Suprapubic skin (tissue), 4 donors: ENCODE measurements at regions not wholly inside any gene's neighbourhood (a gene's known extent, or its start where the extent isn't known, plus 50 kb on each side); places are given as distances from the start of the nearest gene placed in this dataset.
"Not testable (repeated sequence)": the region's sequence is repeated elsewhere in the genome, so short reads cannot be mapped to it uniquely, and the experiment has no call there.

ENCODE experiments used
- DNase-seq, 2 donors: peaks; one replicate each; pipeline ENCODE4 v3.0.0-alpha.2; 2019; ENCODE audit warnings: low spot score in 2 of 2
- H3K27ac ChIP-seq: fragments of 200-600 bp; sonication (generic); one replicate; pipeline ENCODE4 v1.5.1; 2019
- H3K27me3 ChIP-seq: fragments of 200-600 bp; sonication (generic); one replicate; pipeline ENCODE4 v1.5.1; 2019
- H3K36me3 ChIP-seq: fragments of 200-600 bp; sonication (generic); one replicate; pipeline ENCODE4 v1.5.1; 2019
- H3K4me1 ChIP-seq: fragments of 200-600 bp; sonication (generic); one replicate; pipeline ENCODE4 v1.5.1; 2019
- H3K4me3 ChIP-seq: fragments of 200-600 bp; sonication (generic); one replicate; pipeline ENCODE4 v1.5.1; 2019; ENCODE audit warnings: mild to moderate bottlenecking
- H3K9me3 ChIP-seq: fragments of 200-600 bp; sonication (generic); one replicate; pipeline ENCODE4 v1.5.1; 2019
- CTCF ChIP-seq, 2 donors: fragments of 200-600 bp in 1 of 2; fragments of 450-650 bp in 1 of 2; sonication (generic) in 1 of 2; IDR thresholded peaks; one replicate each; pipeline ENCODE4 v1.5.1; 2016 to 2019; ENCODE audit warnings: antibody characterized with exemption in 2 of 2, mild to moderate bottlenecking in 1 of 2, moderate library complexity in 1 of 2
- EP300 ChIP-seq: sonication (generic); formaldehyde crosslinking; IDR thresholded peaks from one replicate; pipeline ENCODE4 v1.6.1; 2017; ENCODE audit warnings: antibody characterized with exemption
- POLR2A ChIP-seq, 2 donors: fragments of 450-650 bp; IDR thresholded peaks; one replicate each; pipeline ENCODE4 v1.6.1; 2017; ENCODE audit warnings: antibody characterized with exemption in 2 of 2, mild to moderate bottlenecking in 2 of 2, moderate library complexity in 2 of 2
- POLR2AphosphoS5 ChIP-seq, 3 donors: sonication (generic); formaldehyde crosslinking; IDR thresholded peaks; one replicate each; pipeline ENCODE4 v1.6.1; 2017; ENCODE audit warnings: antibody characterized with exemption in 3 of 3
- WGBS: methylation state at CpG from one replicate; pipeline ENCODE4 v1.1.5; 2018; 5-methylcytosine and 5-hydroxymethylcytosine counted together

DNA sequence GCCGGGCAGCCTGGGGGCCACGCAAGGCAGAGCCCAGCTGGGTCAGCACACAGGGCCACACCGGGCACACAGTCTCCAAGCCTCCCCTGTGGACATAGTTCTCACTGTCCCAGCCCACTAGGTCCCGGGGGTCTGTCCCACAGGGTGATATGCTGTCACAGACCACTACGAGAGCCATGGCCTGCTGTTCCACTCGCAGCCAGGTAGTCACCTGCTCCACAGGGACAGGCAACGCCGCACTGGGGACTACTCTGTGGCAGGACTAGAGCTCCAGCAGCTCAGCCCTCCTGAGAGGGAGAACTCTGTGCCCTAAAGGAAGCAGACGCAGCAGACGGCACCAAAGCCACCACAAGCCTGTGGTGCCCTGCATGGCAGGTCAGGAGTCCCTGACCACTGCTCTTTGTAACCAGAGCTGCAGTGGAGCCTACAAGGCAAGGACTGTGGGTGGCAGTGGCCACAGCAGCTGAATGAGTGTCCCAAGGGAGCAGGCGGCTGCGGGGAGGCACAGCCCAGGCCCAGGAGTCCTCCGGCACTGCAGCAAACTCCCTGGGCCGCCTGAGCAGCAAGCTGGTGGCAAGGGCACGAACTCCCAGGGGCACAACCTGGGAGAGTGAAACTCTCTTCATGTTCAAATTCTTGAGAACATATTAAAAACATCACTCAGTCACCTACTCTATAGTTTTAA lies 171.2 kb upstream of the GRK3 start:
- Histone ChIP-seq H3K27ac (no peak overlapping the region), H3K9me3 (no peaks in the 10 kb centered on the region), H3K4me1 (peaks cover 23% of the 10 kb centered on the region), H3K36me3 (no peaks in the 10 kb centered on the region), H3K27me3 (no peaks in the 10 kb centered on the region), H3K4me3 (no peak overlapping the region)
- TF ChIP-seq POLR2AphosphoS5 (IDR thresholded peaks at IDR 0.05) = no peak
- 100% methylated on average over 3 of the region's 15 CpGs for WGBS
- no peak for DNase-seq

GRCh38 chr22:25395468-25395867 lies 169.0 kb upstream of the GRK3 start:
- no peak for DNase-seq
- Histone ChIP-seq H3K27ac (no peak overlapping the region), H3K4me3 (no peak overlapping the region), H3K9me3 (no peaks in the 10 kb centered on the region), H3K4me1 (peaks cover 16% of the 10 kb centered on the region), H3K27me3 (no peaks in the 10 kb centered on the region), H3K36me3 (no peaks in the 10 kb centered on the region)
- WGBS = 78% methylated on average over 8 of the region's 8 CpGs
- TF ChIP-seq POLR2AphosphoS5 (IDR thresholded peaks at IDR 0.05) (no peak), CTCF (IDR thresholded peaks at IDR 0.05) (no peak), POLR2A (IDR thresholded peaks at IDR 0.05) (no peak), EP300 (no peak)

DNA sequence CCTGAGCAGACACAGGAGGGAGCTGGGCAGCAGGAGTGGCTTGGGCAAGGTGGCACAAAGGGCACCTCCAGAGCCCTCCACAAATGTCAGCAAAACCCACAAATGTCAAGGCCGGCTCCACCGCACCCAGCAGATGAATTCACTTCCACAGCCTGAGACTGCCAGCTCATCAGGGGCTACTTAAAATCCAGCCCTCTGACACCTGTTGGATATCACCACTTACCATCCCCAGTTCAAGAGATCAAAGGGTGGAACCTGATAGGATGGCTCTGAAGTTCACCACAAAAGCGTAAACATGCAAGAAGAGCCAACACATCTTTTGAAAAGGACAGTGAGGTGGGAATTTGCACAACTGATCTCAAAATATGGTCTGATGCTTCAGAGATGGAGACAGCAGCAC lies 168.6 kb upstream of the GRK3 start:
- DNase-seq = no peak
- no peaks in the 10 kb centered on the region for H3K36me3 ChIP-seq
- WGBS = 83% methylated on average over 3 of the region's 3 CpGs
- H3K27ac ChIP-seq = no peak overlapping the region
- H3K27me3 ChIP-seq = no peaks in the 10 kb centered on the region
- peaks cover 21% of the 10 kb centered on the region for H3K4me1 ChIP-seq
- no peak overlapping the region for H3K4me3 ChIP-seq
- TF ChIP-seq EP300 = no peak
- no peak for TF ChIP-seq POLR2AphosphoS5 (IDR thresholded peaks at IDR 0.05)
- TF ChIP-seq CTCF (IDR thresholded peaks at IDR 0.05) = no peak
- no peak for TF ChIP-seq POLR2A (IDR thresholded peaks at IDR 0.05)
- no peaks in the 10 kb centered on the region for H3K9me3 ChIP-seq

GRCh38 chr22:25396615-25397200 lies 167.8 kb upstream of the GRK3 start:
- H3K4me1 ChIP-seq = peaks cover 26% of the 10 kb centered on the region
- no peaks in the 10 kb centered on the region for H3K9me3 ChIP-seq
- H3K36me3 ChIP-seq = no peaks in the 10 kb centered on the region
- no peak for TF ChIP-seq CTCF (IDR thresholded peaks at IDR 0.05)
- no peak for TF ChIP-seq EP300
- no peak for TF ChIP-seq POLR2AphosphoS5 (IDR thresholded peaks at IDR 0.05)
- TF ChIP-seq POLR2A (IDR thresholded peaks at IDR 0.05) = no peak
- H3K27me3 ChIP-seq = no peaks in the 10 kb centered on the region
- H3K27ac ChIP-seq = no peak overlapping the region
- WGBS = 95% methylated on average over 10 of the region's 10 CpGs
- no peak overlapping the region for H3K4me3 ChIP-seq
- DNase-seq = no peak

- DNase-seq = no peak
- no peak overlapping the region for H3K27ac ChIP-seq
- no peaks in the 10 kb centered on the region for H3K27me3 ChIP-seq
- 80% methylated on average over 3 of the region's 3 CpGs for WGBS
- no peaks in the 10 kb centered on the region for H3K9me3 ChIP-seq
- peaks cover 35% of the 10 kb centered on the region for H3K4me1 ChIP-seq
- H3K4me3 ChIP-seq = no peak overlapping the region
- no peak for TF ChIP-seq POLR2AphosphoS5 (IDR thresholded peaks at IDR 0.05)
- TF ChIP-seq EP300 = no peak
- no peak for TF ChIP-seq POLR2A (IDR thresholded peaks at IDR 0.05)
- no peak for TF ChIP-seq CTCF (IDR thresholded peaks at IDR 0.05)
- no peaks in the 10 kb centered on the region for H3K36me3 ChIP-seq
Measured at GRCh38 chr22:25397616-25398015, 166.9 kb upstream of the GRK3 start.

DNA sequence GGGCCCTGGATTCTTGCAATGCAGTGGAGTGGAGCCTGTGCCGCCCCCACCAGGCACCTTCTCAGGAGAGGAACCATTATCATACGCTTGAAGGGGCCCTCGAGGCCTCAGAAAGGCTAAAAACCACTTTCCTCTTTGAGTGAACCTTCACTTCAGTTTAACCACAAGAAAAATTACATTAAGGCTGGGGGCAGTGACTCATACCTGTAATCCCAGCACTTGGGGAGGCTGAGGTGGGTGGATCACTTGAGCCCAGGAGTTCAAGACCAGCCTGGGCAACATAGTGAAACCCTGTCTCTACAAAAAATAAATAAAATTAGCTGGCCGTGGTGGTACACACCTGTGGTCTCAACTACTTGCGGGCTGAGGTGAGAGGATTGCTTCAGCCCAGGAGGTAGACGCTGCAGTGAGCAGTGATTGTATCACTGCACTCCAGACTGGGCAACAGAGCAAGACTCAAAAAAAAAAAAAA lies 165.8 kb upstream of the GRK3 start:
- DNase-seq, H3K36me3 ChIP-seq, H3K27ac ChIP-seq, H3K4me3 ChIP-seq, H3K27me3 ChIP-seq, H3K9me3 ChIP-seq: not testable (repeated sequence)
- peaks cover 45% of the 10 kb centered on the region for H3K4me1 ChIP-seq
- 82% methylated on average over 6 of the region's 6 CpGs for WGBS
